ENCODE measurements at regions not wholly inside any gene's neighbourhood (a gene's known extent, or its start where the extent isn't known, plus 50 kb on each side); places are given as distances from the start of the nearest gene placed in this dataset.
"Not testable (repeated sequence)": the region's sequence is repeated elsewhere in the genome, so short reads cannot be mapped to it uniquely, and the experiment has no call there.

- no peaks in the 10 kb centered on the region for H3K27me3 ChIP-seq (replicated peaks in 2 of 5; ENCODE audit: control insufficient read depth in 4 of 5, insufficient read depth in 5 of 5, low read length in 4 of 5)
- H3K4me3 ChIP-seq (ENCODE audit: control insufficient read depth in 1 of 7, extremely low read depth in 1 of 7, insufficient read depth in 4 of 7, low read depth in 2 of 7, low read length in 6 of 7): no peak overlapping the region
- H3K36me3 ChIP-seq (ENCODE audit: control insufficient read depth in 4 of 4, insufficient read depth in 4 of 4, low read length in 3 of 4): no peaks in the 10 kb centered on the region
- ChIA-PET CTCF (no interaction called here), POLR2A (no interaction called here)
- WGBS (ENCODE audit: insufficient coverage): 100% methylated on average over 2 of the region's 3 CpGs
- no peak overlapping the region for H3K27ac ChIP-seq (ENCODE audit: insufficient read depth in 1 of 2, low read depth in 1 of 2, low read length in 2 of 2, poor library complexity in 1 of 2, severe bottlenecking in 2 of 2)
- H3K9me3 ChIP-seq (ENCODE audit: control extremely low read depth in 1 of 5, control insufficient read depth in 4 of 5, insufficient read depth in 2 of 5, low read depth in 1 of 5, low read length in 4 of 5): peaks cover 0 to 7% (median 0%) of the 10 kb centered on the region in 5 experiments
- H3K4me1 ChIP-seq (ENCODE audit: control extremely low read depth in 1 of 4, control insufficient read depth in 4 of 4, insufficient read depth in 4 of 4, low read length in 3 of 4): no peaks in the 10 kb centered on the region
- no peak for DNase-seq
These were observed 296.3 kb upstream of the SGO1 start for GRCh38 chr3:20482350-20482749.

- WGBS (ENCODE audit: insufficient coverage): 53% methylated on average over 4 of the region's 5 CpGs
- CTCF ChIA-PET: no interaction called here
- peaks cover 0 to 7% (median 0%) of the 10 kb centered on the region in 5 experiments for H3K9me3 ChIP-seq (ENCODE audit: control extremely low read depth in 1 of 5, control insufficient read depth in 4 of 5, insufficient read depth in 2 of 5, low read depth in 1 of 5, low read length in 4 of 5)
- H3K4me3 ChIP-seq (ENCODE audit: control insufficient read depth in 1 of 7, extremely low read depth in 1 of 7, insufficient read depth in 4 of 7, low read depth in 2 of 7, low read length in 6 of 7): no peak overlapping the region
- no peak for DNase-seq
- POLR2A ChIA-PET: no interaction called here
- no peak overlapping the region for H3K27ac ChIP-seq (ENCODE audit: insufficient read depth in 1 of 2, low read depth in 1 of 2, low read length in 2 of 2, poor library complexity in 1 of 2, severe bottlenecking in 2 of 2)
- H3K27me3 ChIP-seq (replicated peaks in 2 of 5; ENCODE audit: control insufficient read depth in 4 of 5, insufficient read depth in 5 of 5, low read length in 4 of 5): no peaks in the 10 kb centered on the region
- H3K4me1 ChIP-seq (ENCODE audit: control extremely low read depth in 1 of 4, control insufficient read depth in 4 of 4, insufficient read depth in 4 of 4, low read length in 3 of 4): no peaks in the 10 kb centered on the region
- H3K36me3 ChIP-seq (ENCODE audit: control insufficient read depth in 4 of 4, insufficient read depth in 4 of 4, low read length in 3 of 4): no peaks in the 10 kb centered on the region
These were observed 294.9 kb upstream of the SGO1 start for GRCh38 chr3:20480786-20481365.

GRCh38 chr3:20478436-20478835 is 292.4 kb upstream of the SGO1 start:
- Histone ChIP-seq H3K27ac (ENCODE audit: insufficient read depth in 1 of 2, low read depth in 1 of 2, low read length in 2 of 2, poor library complexity in 1 of 2, severe bottlenecking in 2 of 2) (no peak overlapping the region), H3K4me1 (ENCODE audit: control extremely low read depth in 1 of 4, control insufficient read depth in 4 of 4, insufficient read depth in 4 of 4, low read length in 3 of 4) (no peaks in the 10 kb centered on the region), H3K27me3 (replicated peaks in 2 of 5; ENCODE audit: control insufficient read depth in 4 of 5, insufficient read depth in 5 of 5, low read length in 4 of 5) (no peaks in the 10 kb centered on the region), H3K9me3 (ENCODE audit: control extremely low read depth in 1 of 5, control insufficient read depth in 4 of 5, insufficient read depth in 2 of 5, low read depth in 1 of 5, low read length in 4 of 5) (peaks cover 0 to under 1% (median 0%) of the 10 kb centered on the region in 5 experiments), H3K36me3 (ENCODE audit: control insufficient read depth in 4 of 4, insufficient read depth in 4 of 4, low read length in 3 of 4) (no peaks in the 10 kb centered on the region), H3K4me3 (ENCODE audit: control insufficient read depth in 1 of 7, extremely low read depth in 1 of 7, insufficient read depth in 4 of 7, low read depth in 2 of 7, low read length in 6 of 7) (no peak overlapping the region)
- ChIA-PET CTCF (no interaction called here), POLR2A (no interaction called here)
- no peak for DNase-seq

- H3K4me3 ChIP-seq (ENCODE audit: control insufficient read depth in 1 of 7, extremely low read depth in 1 of 7, insufficient read depth in 4 of 7, low read depth in 2 of 7, low read length in 6 of 7); POLR2A ChIA-PET; H3K36me3 ChIP-seq (ENCODE audit: control insufficient read depth in 4 of 4, insufficient read depth in 4 of 4, low read length in 3 of 4); H3K4me1 ChIP-seq (ENCODE audit: control extremely low read depth in 1 of 4, control insufficient read depth in 4 of 4, insufficient read depth in 4 of 4, low read length in 3 of 4); H3K27ac ChIP-seq (ENCODE audit: insufficient read depth in 1 of 2, low read depth in 1 of 2, low read length in 2 of 2, poor library complexity in 1 of 2, severe bottlenecking in 2 of 2); DNase-seq; H3K9me3 ChIP-seq (ENCODE audit: control extremely low read depth in 1 of 5, control insufficient read depth in 4 of 5, insufficient read depth in 2 of 5, low read depth in 1 of 5, low read length in 4 of 5); H3K27me3 ChIP-seq (replicated peaks in 2 of 5; ENCODE audit: control insufficient read depth in 4 of 5, insufficient read depth in 5 of 5, low read length in 4 of 5): not testable (repeated sequence)
- no CpG with 5 or more reads among the region's 2 CpGs for WGBS (ENCODE audit: insufficient coverage)
- CTCF ChIA-PET: interaction anchor here (0.8 kb wide), 1 partner anchor 1250 kb away, joined by 3 read pairs; no protein-coding TSS in a partner anchor
These were observed 278.2 kb upstream of the SGO1 start for GRCh38 chr3:20464237-20464636.

GRCh38 chr3:20462723-20463122 is 276.7 kb upstream of the SGO1 start:
- Histone ChIP-seq H3K4me3 (ENCODE audit: control insufficient read depth in 1 of 7, extremely low read depth in 1 of 7, insufficient read depth in 4 of 7, low read depth in 2 of 7, low read length in 6 of 7) (no peak overlapping the region), H3K36me3 (ENCODE audit: control insufficient read depth in 4 of 4, insufficient read depth in 4 of 4, low read length in 3 of 4) (no peaks in the 10 kb centered on the region), H3K9me3 (ENCODE audit: control extremely low read depth in 1 of 5, control insufficient read depth in 4 of 5, insufficient read depth in 2 of 5, low read depth in 1 of 5, low read length in 4 of 5) (peaks cover 0 to 5% (median 0%) of the 10 kb centered on the region in 5 experiments), H3K27ac (ENCODE audit: insufficient read depth in 1 of 2, low read depth in 1 of 2, low read length in 2 of 2, poor library complexity in 1 of 2, severe bottlenecking in 2 of 2) (no peak overlapping the region), H3K4me1 (ENCODE audit: control extremely low read depth in 1 of 4, control insufficient read depth in 4 of 4, insufficient read depth in 4 of 4, low read length in 3 of 4) (no peaks in the 10 kb centered on the region), H3K27me3 (replicated peaks in 2 of 5; ENCODE audit: control insufficient read depth in 4 of 5, insufficient read depth in 5 of 5, low read length in 4 of 5) (no peaks in the 10 kb centered on the region)
- DNase-seq: no peak
- ChIA-PET POLR2A (no interaction called here), CTCF (no interaction called here)

- no peaks in the 10 kb centered on the region for H3K4me1 ChIP-seq (ENCODE audit: control extremely low read depth in 1 of 4, control insufficient read depth in 4 of 4, insufficient read depth in 4 of 4, low read length in 3 of 4)
- CTCF ChIA-PET: no interaction called here
- POLR2A ChIA-PET: no interaction called here
- no peaks in the 10 kb centered on the region for H3K27me3 ChIP-seq (replicated peaks in 2 of 5; ENCODE audit: control insufficient read depth in 4 of 5, insufficient read depth in 5 of 5, low read length in 4 of 5)
- DNase-seq: no peak
- WGBS (ENCODE audit: insufficient coverage): no CpG with 5 or more reads among the region's 1 CpG
- H3K36me3 ChIP-seq (ENCODE audit: control insufficient read depth in 4 of 4, insufficient read depth in 4 of 4, low read length in 3 of 4): no peaks in the 10 kb centered on the region
- no peak overlapping the region for H3K27ac ChIP-seq (ENCODE audit: insufficient read depth in 1 of 2, low read depth in 1 of 2, low read length in 2 of 2, poor library complexity in 1 of 2, severe bottlenecking in 2 of 2)
- H3K4me3 ChIP-seq (ENCODE audit: control insufficient read depth in 1 of 7, extremely low read depth in 1 of 7, insufficient read depth in 4 of 7, low read depth in 2 of 7, low read length in 6 of 7): no peak overlapping the region
- peaks cover 0 to 7% (median 0%) of the 10 kb centered on the region in 5 experiments for H3K9me3 ChIP-seq (ENCODE audit: control extremely low read depth in 1 of 5, control insufficient read depth in 4 of 5, insufficient read depth in 2 of 5, low read depth in 1 of 5, low read length in 4 of 5)
These were observed 276.2 kb upstream of the SGO1 start for GRCh38 chr3:20462226-20462625.

GRCh38 chr3:20458994-20459716 is 273.1 kb upstream of the SGO1 start:
- ChIA-PET POLR2A (interaction anchor here (0.6 kb wide), 1 partner anchor 1214 kb away, joined by 3 read pairs; no protein-coding TSS in a partner anchor), CTCF (no interaction called here)
- Histone ChIP-seq H3K4me1 (ENCODE audit: control extremely low read depth in 1 of 4, control insufficient read depth in 4 of 4, insufficient read depth in 4 of 4, low read length in 3 of 4) (no peaks in the 10 kb centered on the region), H3K27me3 (replicated peaks in 2 of 5; ENCODE audit: control insufficient read depth in 4 of 5, insufficient read depth in 5 of 5, low read length in 4 of 5) (no peaks in the 10 kb centered on the region), H3K4me3 (ENCODE audit: control insufficient read depth in 1 of 7, extremely low read depth in 1 of 7, insufficient read depth in 4 of 7, low read depth in 2 of 7, low read length in 6 of 7) (no peak overlapping the region), H3K9me3 (ENCODE audit: control extremely low read depth in 1 of 5, control insufficient read depth in 4 of 5, insufficient read depth in 2 of 5, low read depth in 1 of 5, low read length in 4 of 5) (peaks cover 0 to 5% (median 0%) of the 10 kb centered on the region in 5 experiments), H3K36me3 (ENCODE audit: control insufficient read depth in 4 of 4, insufficient read depth in 4 of 4, low read length in 3 of 4) (no peaks in the 10 kb centered on the region), H3K27ac (ENCODE audit: insufficient read depth in 1 of 2, low read depth in 1 of 2, low read length in 2 of 2, poor library complexity in 1 of 2, severe bottlenecking in 2 of 2) (no peak overlapping the region)
- 71% methylated on average over 3 of the region's 4 CpGs for WGBS (ENCODE audit: insufficient coverage)
- DNase-seq: no peak
